ENCODE measurements at regions not wholly inside any gene's neighbourhood (a gene's known extent, or its start where the extent isn't known, plus 50 kb on each side); places are given as distances from the start of the nearest gene placed in this dataset.

DNA sequence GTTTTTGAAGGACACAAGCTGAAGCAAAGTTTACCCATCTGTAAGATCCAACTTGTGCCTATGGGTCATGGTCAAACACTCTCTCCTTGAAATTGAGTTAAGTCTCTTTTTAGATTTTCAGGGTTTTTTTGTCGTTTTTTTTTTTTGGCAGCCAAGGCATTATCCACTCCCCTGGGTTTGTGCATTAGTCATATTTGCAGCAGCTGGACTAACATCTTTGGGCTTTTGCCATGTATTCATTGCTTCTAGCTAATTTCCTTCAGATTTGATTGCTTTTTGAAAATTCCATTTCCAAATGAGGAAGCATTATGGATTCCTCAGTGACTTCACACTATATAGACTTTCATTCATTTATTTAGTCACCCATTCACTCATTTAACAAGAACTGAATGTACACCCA is 80.3 kb upstream of the SRRM4 start:
- Histone ChIP-seq H4K20me1 (replicated peaks; ENCODE audit: insufficient read depth) (no peaks in the 10 kb centered on the region), H3K4me1 (ENCODE audit: insufficient read depth) (no peaks in the 10 kb centered on the region), H3K4me3 (no peak overlapping the region), H3F3A (replicated peaks; ENCODE audit: low read depth) (no peaks in the 10 kb centered on the region), H3K9me2 (ENCODE audit: insufficient read depth) (no peaks in the 10 kb centered on the region), H3K27me3 (ENCODE audit: insufficient read depth) (no peaks in the 10 kb centered on the region), H2AFZ (no peak overlapping the region), H3K4me2 (no peak overlapping the region), H3K79me2 (replicated peaks; ENCODE audit: insufficient read depth) (no peaks in the 10 kb centered on the region), H3K27ac (ENCODE audit: low read depth) (no peak overlapping the region), H3K36me3 (ENCODE audit: insufficient read depth) (no peaks in the 10 kb centered on the region)
- H3K4me1 Mint-ChIP-seq: no peaks in the 10 kb centered on the region
- peaks cover 6% of the 10 kb centered on the region for H3K27me3 Mint-ChIP-seq (ENCODE audit: insufficient read depth, low read depth, poor library complexity)
- peaks cover 4% of the 10 kb centered on the region; the same call in 2 of the 3 replicates for H3K9me3 Mint-ChIP-seq
- H3K27ac Mint-ChIP-seq: no peak overlapping the region
- TF ChIP-seq EZH2 (IDR thresholded peaks at IDR 0.05; ENCODE audit: low read depth, unreplicated experiment): no peak
- no peak for TF ChIP-seq POLR2AphosphoS5 (IDR thresholded peaks at IDR 0.05; ENCODE audit: low read depth)
- TF ChIP-seq STAT1 (IDR thresholded peaks at IDR 0.05; ENCODE audit: unreplicated experiment): no peak
- no peak for TF ChIP-seq ZNF331 (CRISPR knock-in tag; IDR thresholded peaks at IDR 0.05; ENCODE audit: low read depth)
- TF ChIP-seq CREB1 (CRISPR knock-in tag; IDR thresholded peaks at IDR 0.05; ENCODE audit: low read depth): no peak
- no peak for TF ChIP-seq EZH2phosphoT487 (IDR thresholded peaks at IDR 0.05; ENCODE audit: unreplicated experiment)
- DNase-seq (ENCODE audit: low spot score): no peak
- H3K4me3 Mint-ChIP-seq: no peak overlapping the region
- no peaks in the 10 kb centered on the region for H3K36me3 Mint-ChIP-seq (ENCODE audit: low read depth)
- no peak for ATAC-seq

DNA sequence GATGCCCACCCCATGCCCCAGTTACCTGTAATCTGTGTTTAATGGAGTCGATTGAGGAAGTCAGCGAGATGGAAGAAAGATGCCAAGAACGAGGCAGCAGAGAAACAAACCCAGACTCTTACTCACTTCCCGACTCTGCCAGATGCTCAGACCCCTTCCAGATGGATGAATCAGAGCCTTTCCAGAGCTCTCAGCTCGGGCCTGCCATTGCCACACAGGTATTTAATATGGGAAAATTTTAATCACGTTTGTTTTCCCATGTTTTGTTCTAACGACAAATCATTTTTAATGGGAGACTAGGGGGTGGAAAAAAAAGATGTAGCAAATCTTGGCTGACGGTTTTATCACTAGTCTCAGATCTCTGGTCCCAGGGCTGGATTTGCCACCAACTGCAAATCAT is 72.5 kb upstream of the SRRM4 start:
- Histone ChIP-seq H3K4me2 (no peak overlapping the region), H3K27me3 (ENCODE audit: insufficient read depth) (no peaks in the 10 kb centered on the region), H2AFZ (no peak overlapping the region), H3K4me1 (ENCODE audit: insufficient read depth) (peaks cover 5% of the 10 kb centered on the region; the same call in 1 of the 2 replicates), H3K79me2 (replicated peaks; ENCODE audit: insufficient read depth) (no peaks in the 10 kb centered on the region), H4K20me1 (replicated peaks; ENCODE audit: insufficient read depth) (no peaks in the 10 kb centered on the region), H3K9me2 (ENCODE audit: insufficient read depth) (no peaks in the 10 kb centered on the region), H3K36me3 (ENCODE audit: insufficient read depth) (no peaks in the 10 kb centered on the region), H3K4me3 (no peak overlapping the region), H3F3A (replicated peaks; ENCODE audit: low read depth) (no peaks in the 10 kb centered on the region), H3K27ac (ENCODE audit: low read depth) (no peak overlapping the region)
- DNase-seq (ENCODE audit: low spot score) (no peak), ATAC-seq (no peak)
- H3K4me1 Mint-ChIP-seq: no peaks in the 10 kb centered on the region
- no peaks in the 10 kb centered on the region for H3K36me3 Mint-ChIP-seq (ENCODE audit: low read depth)
- no peak overlapping the region for H3K4me3 Mint-ChIP-seq
- TF ChIP-seq, protein P1, sequence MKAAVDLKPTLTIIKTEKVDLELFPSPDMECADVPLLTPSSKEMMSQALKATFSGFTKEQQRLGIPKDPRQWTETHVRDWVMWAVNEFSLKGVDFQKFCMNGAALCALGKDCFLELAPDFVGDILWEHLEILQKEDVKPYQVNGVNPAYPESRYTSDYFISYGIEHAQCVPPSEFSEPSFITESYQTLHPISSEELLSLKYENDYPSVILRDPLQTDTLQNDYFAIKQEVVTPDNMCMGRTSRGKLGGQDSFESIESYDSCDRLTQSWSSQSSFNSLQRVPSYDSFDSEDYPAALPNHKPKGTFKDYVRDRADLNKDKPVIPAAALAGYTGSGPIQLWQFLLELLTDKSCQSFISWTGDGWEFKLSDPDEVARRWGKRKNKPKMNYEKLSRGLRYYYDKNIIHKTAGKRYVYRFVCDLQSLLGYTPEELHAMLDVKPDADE (IDR thresholded peaks at IDR 0.05): no peak
- TF ChIP-seq, protein P2, sequence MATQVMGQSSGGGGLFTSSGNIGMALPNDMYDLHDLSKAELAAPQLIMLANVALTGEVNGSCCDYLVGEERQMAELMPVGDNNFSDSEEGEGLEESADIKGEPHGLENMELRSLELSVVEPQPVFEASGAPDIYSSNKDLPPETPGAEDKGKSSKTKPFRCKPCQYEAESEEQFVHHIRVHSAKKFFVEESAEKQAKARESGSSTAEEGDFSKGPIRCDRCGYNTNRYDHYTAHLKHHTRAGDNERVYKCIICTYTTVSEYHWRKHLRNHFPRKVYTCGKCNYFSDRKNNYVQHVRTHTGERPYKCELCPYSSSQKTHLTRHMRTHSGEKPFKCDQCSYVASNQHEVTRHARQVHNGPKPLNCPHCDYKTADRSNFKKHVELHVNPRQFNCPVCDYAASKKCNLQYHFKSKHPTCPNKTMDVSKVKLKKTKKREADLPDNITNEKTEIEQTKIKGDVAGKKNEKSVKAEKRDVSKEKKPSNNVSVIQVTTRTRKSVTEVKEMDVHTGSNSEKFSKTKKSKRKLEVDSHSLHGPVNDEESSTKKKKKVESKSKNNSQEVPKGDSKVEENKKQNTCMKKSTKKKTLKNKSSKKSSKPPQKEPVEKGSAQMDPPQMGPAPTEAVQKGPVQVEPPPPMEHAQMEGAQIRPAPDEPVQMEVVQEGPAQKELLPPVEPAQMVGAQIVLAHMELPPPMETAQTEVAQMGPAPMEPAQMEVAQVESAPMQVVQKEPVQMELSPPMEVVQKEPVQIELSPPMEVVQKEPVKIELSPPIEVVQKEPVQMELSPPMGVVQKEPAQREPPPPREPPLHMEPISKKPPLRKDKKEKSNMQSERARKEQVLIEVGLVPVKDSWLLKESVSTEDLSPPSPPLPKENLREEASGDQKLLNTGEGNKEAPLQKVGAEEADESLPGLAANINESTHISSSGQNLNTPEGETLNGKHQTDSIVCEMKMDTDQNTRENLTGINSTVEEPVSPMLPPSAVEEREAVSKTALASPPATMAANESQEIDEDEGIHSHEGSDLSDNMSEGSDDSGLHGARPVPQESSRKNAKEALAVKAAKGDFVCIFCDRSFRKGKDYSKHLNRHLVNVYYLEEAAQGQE (IDR thresholded peaks at IDR 0.05; ENCODE audit: unreplicated experiment): no peak
- TF ChIP-seq ZNF114 (CRISPR knock-in tag; IDR thresholded peaks at IDR 0.05) (no peak), POLR2AphosphoS5 (IDR thresholded peaks at IDR 0.05; ENCODE audit: low read depth) (no peak)
- H3K9me3 Mint-ChIP-seq: peaks cover 4% of the 10 kb centered on the region; the same call in 2 of the 3 replicates
- no peak overlapping the region for H3K27ac Mint-ChIP-seq
- H3K27me3 Mint-ChIP-seq (ENCODE audit: insufficient read depth, low read depth, poor library complexity): peaks cover 6% of the 10 kb centered on the region

Measured in GM23338 (cell line).